IPS-15b (cell line): ENCODE measurements at regions not wholly inside any gene's neighbourhood (a gene's known extent, or its start where the extent isn't known, plus 50 kb on each side); places are given as distances from the start of the nearest gene placed in this dataset.

Source experiments
- H3K27me3 ChIP-seq: one replicate; pipeline ENCODE4 v1.6.1; 2013; ENCODE audit warnings: low read length; ENCODE audit not compliant: control insufficient read depth, insufficient read depth
- H3K36me3 ChIP-seq: one replicate; pipeline ENCODE4 v1.6.1; 2013; ENCODE audit warnings: low read length; ENCODE audit not compliant: control insufficient read depth, insufficient read depth
- H3K4me1 ChIP-seq: one replicate; pipeline ENCODE4 v1.6.1; 2013; ENCODE audit warnings: mild to moderate bottlenecking, low read length; ENCODE audit not compliant: control insufficient read depth, insufficient read depth
- H3K4me3 ChIP-seq: one replicate; pipeline ENCODE4 v1.5.1; 2013; ENCODE audit warnings: low read depth, low read length
- H3K9ac ChIP-seq: one replicate; pipeline ENCODE4 v1.6.1; 2013; ENCODE audit warnings: low read depth, mild to moderate bottlenecking, low read length
- H3K9me3 ChIP-seq: one replicate; pipeline ENCODE4 v1.6.1; 2013; ENCODE audit warnings: mild to moderate bottlenecking, low read length; ENCODE audit not compliant: control insufficient read depth, insufficient read depth

DNA sequence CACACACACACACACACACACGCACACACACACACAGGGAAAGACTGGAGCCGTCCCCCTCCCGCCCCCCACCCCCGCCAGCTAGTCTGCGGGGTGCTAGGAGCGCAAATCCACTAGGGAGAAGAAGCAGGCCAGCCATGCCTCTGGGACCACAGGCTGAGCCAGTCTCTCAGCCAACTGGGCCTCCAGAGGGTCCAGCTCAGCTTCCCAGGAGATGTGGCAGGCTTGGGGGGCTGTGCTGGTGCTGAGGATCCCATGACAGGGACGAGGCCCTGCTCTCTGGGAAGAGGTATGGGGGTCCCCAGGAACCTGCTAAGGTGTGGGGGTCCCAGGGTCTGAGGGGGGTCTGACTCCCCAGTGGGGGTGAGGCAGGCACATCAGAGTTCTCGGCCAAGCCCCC lies 133.5 kb downstream of the NCOR2 start:
- H3K9me3 ChIP-seq = no peaks in the 10 kb centered on the region
- H3K4me1 ChIP-seq = peaks cover 12% of the 10 kb centered on the region
- H3K9ac ChIP-seq = peak overlapping the region; percentile 37
- peaks cover 45% of the 10 kb centered on the region for H3K36me3 ChIP-seq
- no peak overlapping the region for H3K4me3 ChIP-seq
- peaks cover 3% of the 10 kb centered on the region for H3K27me3 ChIP-seq

DNA sequence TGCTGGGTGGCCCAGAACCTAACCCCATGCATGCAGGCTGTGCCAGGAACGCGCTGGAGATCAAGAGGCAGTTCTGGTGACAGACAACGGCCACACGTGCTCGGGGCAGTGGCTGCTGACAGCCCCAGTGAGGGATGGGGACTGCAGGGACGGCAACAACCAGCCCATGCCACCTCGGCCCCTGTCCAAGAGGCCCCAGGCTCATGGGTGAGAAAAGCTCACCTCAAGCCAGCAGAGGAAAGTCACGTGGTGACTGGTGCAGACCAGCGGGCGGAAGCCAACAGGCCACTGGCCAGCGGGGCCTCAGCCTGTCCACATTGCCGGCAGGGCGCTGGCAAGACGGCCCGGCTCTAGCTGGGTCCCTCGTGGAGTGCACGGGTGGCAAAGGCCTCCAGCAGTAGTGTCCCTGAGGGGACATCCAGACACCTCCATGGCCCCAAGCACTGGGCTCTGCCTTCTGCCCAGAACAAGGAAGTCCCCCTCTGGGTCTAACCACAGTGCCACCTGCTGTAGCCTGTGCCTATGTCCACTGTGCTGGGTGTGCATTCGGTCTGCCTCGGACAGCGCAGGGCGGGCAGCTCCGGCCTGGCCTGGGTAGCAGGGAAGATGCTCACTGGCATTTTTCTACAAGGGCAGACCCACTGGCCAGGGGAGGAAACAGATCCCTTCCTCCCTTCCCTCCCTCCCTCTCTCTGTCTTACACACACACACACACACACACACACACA lies 134.1 kb downstream of the NCOR2 start:
- Histone ChIP-seq H3K27me3 (no peaks in the 10 kb centered on the region), H3K4me3 (no peak overlapping the region), H3K36me3 (peaks cover 51% of the 10 kb centered on the region), H3K9ac (peak overlapping the region; percentile 37), H3K4me1 (peaks cover 12% of the 10 kb centered on the region), H3K9me3 (no peaks in the 10 kb centered on the region)

DNA sequence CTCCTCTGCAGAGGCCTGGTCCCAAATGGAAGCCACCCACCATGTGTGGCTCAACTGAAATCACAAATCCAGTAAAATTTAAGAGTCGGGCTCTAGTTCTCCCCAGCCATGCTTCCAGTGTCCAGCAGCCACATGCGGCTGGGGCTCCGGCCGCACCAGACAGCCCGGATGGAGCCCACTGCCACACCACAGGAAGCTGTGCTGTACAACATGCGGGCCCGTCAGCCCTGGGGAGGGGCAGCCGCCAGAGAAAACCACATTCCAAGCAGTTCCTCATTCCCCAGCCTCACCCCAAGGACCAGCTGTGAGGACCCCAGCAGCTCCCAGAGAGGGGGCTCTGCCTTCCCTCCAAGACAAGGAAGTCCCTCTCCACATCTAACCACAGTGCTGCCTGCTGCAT lies 135.0 kb downstream of the NCOR2 start:
- H3K36me3 ChIP-seq = peaks cover 53% of the 10 kb centered on the region

DNA sequence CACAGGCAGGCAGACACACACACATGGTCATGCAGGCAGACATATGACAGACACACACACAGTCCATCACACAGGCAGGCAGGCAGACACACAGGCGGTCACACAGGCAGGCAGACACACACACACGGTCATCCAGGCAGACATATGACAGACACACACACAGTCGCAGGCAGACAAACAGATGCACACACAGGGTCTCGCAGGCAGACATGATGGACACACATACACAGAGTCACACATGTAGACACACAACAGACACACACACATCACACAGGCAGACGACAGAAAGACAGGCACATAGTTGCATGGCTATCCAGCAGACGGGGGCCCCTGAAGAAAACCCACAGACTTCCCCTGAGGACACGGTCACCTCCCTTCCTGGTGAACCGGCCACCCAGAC lies 135.4 kb downstream of the NCOR2 start:
- Histone ChIP-seq H3K4me3 (no peak overlapping the region), H3K27me3 (no peaks in the 10 kb centered on the region), H3K4me1 (peaks cover 12% of the 10 kb centered on the region), H3K36me3 (peaks cover 55% of the 10 kb centered on the region), H3K9ac (no peak overlapping the region), H3K9me3 (no peaks in the 10 kb centered on the region)

More for the DNA sequence above, 135.0 kb downstream of the NCOR2 start:
- Histone ChIP-seq H3K9me3 (no peaks in the 10 kb centered on the region), H3K9ac (no peak overlapping the region), H3K4me1 (peaks cover 12% of the 10 kb centered on the region), H3K27me3 (no peaks in the 10 kb centered on the region), H3K4me3 (no peak overlapping the region)

DNA sequence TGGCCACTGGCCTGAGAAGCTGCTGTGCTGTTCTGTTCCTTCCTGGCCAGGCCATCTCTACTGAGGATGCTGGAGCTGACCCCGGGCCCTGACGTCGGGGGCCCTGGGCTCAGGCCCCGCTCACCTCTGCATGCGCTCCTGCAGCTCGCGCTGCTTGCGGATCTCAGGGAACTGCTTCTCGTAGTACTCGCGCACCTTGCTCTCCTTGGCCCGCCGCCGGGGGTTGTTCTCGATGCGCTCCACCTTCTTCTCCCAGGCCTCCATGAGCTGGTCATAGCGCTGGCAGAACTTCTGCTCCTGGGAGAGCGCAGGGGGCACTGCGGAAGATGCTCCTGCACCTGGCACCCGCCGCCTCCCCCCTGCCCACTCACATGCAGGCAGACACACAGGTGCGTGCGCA lies 135.6 kb downstream of the RFLNA start:
- H3K4me1 ChIP-seq = peaks cover 12% of the 10 kb centered on the region
- H3K27me3 ChIP-seq = no peaks in the 10 kb centered on the region
- no peaks in the 10 kb centered on the region for H3K9me3 ChIP-seq
- H3K9ac ChIP-seq = no peak overlapping the region
- no peak overlapping the region for H3K4me3 ChIP-seq
- peaks cover 61% of the 10 kb centered on the region for H3K36me3 ChIP-seq

DNA sequence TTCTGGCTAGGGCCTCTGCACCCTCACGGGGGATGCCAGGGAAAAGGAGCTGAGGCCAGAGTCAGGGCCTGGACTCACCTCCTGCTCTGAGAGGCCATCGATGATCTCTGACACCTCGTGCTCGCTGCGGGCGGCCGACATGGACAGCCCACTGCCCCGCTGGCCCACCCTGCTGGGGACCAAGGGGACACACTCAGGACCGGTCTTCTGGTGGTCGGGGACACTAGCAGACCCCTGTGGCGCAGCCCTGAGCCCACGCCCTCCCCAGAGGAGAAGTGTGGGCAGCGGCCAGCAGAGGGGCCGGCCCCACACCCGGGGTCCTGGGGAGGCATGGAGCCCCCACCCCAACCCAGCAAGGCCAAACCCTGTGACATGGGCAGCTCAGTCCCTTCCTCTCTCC lies 134.6 kb downstream of the RFLNA start:
- Histone ChIP-seq H3K9me3 (no peaks in the 10 kb centered on the region), H3K9ac (no peak overlapping the region), H3K4me1 (peaks cover 9% of the 10 kb centered on the region), H3K4me3 (no peak overlapping the region), H3K36me3 (peaks cover 68% of the 10 kb centered on the region), H3K27me3 (no peaks in the 10 kb centered on the region)

DNA sequence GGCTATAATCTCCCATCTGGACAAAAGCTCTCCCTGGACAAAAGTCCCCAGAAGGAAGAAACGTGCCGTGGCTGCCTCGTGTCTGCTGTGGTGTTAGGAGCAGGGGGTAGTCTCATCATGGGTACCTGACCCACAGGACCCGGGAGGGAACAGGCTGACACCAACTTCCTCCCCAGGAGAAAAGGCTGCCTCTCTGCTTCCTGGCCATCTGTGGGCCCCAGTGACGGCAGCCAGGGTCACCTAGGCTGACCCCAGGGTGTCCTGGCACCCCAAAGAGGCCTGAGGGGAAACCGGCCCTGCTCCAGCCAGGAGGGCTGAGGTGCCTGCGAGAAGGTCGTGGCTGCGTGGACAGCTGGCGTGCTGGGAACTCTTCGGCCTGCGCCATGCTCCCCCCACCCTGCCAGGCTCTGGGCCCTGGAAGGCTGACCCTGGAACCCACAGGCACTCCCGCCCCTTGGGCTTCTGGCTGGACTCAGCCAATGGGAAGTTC lies 133.9 kb downstream of the RFLNA start:
- no peak overlapping the region for H3K4me3 ChIP-seq
- no peak overlapping the region for H3K9ac ChIP-seq
- peaks cover 7% of the 10 kb centered on the region for H3K4me1 ChIP-seq
- H3K9me3 ChIP-seq = no peaks in the 10 kb centered on the region
- H3K27me3 ChIP-seq = no peaks in the 10 kb centered on the region
- peaks cover 70% of the 10 kb centered on the region for H3K36me3 ChIP-seq

DNA sequence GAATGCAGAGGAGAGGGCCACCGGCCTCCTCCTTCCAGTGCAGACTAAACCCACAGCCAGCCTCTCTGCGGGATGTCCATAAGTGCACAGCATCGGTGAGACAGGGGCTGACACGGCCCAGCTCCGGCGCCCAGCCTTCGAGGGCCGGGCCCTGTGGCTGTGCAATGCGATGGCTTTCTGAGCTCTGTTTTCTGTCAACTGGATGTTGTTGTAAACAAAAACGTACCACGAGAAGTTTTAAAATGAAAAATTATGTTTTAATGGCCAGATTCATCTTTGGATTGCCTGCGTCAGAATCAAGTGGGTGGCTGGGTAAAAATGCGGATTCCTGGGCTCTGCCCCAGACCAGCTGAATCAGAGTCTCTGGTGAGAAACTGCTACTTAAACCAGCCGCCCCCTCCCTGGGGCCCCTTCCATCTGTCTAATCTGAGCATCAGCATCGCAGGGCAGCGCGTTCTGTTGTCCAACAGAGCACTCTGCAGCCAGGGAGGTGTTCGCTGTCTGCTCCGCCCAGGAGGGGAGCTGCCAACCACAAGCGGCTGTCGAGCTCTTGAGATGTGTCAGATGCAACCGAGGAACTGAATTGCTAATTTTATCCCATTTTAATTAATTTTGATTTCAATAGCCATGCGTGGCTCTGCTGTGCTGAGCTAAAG lies 133.4 kb downstream of the RFLNA start:
- Histone ChIP-seq H3K36me3 (peaks cover 69% of the 10 kb centered on the region), H3K9ac (no peak overlapping the region), H3K27me3 (no peaks in the 10 kb centered on the region), H3K4me3 (no peak overlapping the region), H3K4me1 (peaks cover 4% of the 10 kb centered on the region), H3K9me3 (no peaks in the 10 kb centered on the region)

DNA sequence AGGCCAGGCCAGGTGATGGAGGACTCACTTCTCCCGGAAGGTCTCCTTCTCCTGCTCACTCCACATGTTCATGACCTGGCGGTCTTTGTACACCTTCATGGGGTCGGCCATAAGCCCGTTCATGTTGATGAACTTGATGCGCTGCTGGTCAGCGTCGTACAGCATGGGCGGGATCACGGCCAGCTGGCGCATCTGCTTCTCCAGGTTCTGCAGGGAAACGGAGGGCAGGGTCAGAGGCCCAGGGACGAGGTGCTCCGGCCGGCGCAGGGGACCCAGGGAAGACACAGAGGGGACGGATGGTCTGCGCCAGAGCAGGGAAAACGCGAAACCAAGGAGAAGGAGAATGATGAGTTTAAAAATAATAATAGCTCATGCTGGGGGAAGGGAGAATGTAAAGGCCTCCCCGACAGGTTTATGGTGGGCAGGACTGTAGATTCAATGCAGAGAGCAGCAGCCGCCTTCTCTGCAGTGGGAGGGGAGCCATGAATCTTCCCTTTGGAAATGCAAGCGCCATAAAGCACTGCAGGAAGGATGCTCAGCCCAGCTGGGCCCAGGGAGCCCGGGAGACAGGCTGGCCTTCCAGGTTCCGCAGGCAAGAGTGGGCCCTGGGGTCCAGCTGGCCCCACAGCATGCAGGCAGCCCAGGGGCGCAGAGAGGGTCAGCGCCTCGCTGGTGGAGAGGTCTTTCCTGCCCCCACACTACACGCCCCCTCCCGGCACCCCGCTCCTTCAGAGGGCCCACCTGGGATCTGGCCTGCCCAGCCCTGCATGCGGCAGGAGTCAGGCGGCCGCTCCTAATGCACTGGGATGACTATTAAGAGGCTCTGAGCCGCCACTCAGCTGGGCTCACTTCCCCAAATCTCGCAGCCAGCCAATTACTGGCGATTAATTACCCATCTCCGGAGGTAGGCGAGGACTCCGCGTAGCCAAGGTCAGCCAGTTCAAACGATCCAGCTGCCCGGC lies 132.0 kb downstream of the RFLNA start:
- H3K4me1 ChIP-seq = no peaks in the 10 kb centered on the region
- no peaks in the 10 kb centered on the region for H3K27me3 ChIP-seq
- H3K9ac ChIP-seq = no peak overlapping the region
- H3K9me3 ChIP-seq = no peaks in the 10 kb centered on the region
- peaks cover 64% of the 10 kb centered on the region for H3K36me3 ChIP-seq
- H3K4me3 ChIP-seq = no peak overlapping the region

DNA sequence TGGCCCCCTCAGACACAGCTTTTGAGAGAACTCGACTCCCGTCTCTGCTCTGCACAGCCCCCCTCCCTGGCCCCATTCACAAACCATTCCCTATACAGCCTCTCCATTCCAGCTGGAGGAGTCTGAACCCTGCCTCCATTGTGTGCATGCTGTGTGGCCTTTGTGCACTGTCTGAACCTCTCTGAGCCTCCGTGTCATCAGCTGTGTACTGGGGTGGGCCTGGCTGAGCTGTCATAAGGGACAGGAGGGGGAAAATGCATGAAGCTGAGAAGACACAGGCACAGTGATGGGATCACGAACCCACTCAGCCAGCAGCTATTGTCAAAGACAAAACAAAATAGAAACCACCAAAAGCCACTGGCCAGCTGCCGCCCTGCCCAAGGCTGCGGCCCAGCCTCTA lies 130.8 kb downstream of the RFLNA start:
- H3K36me3 ChIP-seq = peaks cover 65% of the 10 kb centered on the region
- no peaks in the 10 kb centered on the region for H3K27me3 ChIP-seq
- H3K9me3 ChIP-seq = no peaks in the 10 kb centered on the region
- no peaks in the 10 kb centered on the region for H3K4me1 ChIP-seq
- H3K9ac ChIP-seq = no peak overlapping the region
- H3K4me3 ChIP-seq = no peak overlapping the region

DNA sequence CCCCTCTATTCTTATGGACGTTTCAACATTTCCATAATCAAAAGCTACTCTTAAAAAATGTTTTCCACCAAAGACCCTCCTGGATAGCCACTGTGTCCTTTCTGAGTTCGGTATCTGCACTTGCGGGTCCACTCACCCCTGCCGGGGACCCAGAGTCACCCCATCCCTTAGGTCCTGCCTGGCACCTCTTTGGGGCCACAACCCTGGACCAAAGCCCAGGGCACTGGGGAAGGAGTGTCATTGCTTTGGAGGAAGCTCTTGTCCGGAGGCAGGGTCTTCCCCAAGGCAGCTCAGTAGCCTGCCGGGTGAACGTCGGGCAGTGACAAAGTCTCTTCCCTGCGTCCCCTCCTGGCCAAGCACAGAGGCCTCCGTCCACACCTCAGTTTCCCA lies 129.6 kb downstream of the RFLNA start:
- H3K4me3 ChIP-seq = no peak overlapping the region
- H3K9ac ChIP-seq = no peak overlapping the region
- peaks cover 64% of the 10 kb centered on the region for H3K36me3 ChIP-seq
- no peaks in the 10 kb centered on the region for H3K27me3 ChIP-seq
- no peaks in the 10 kb centered on the region for H3K4me1 ChIP-seq
- no peaks in the 10 kb centered on the region for H3K9me3 ChIP-seq
